Breast epithelium (tissue), 3 donors: ENCODE measurements at regions not wholly inside any gene's neighbourhood (a gene's known extent, or its start where the extent isn't known, plus 50 kb on each side); places are given as distances from the start of the nearest gene placed in this dataset.

Experiments
- POLR2A ChIP-seq: fragments of 450-650 bp; IDR thresholded peaks from one replicate; pipeline ENCODE4 v1.6.1; 2016; ENCODE audit warnings: antibody characterized with exemption, mild to moderate bottlenecking, moderate library complexity
- TF ChIP-seq, protein P1 (sequence below), 3 donors: fragments of 450-650 bp; IDR thresholded peaks; one replicate each; pipeline ENCODE4 v1.5.1; 2016 to 2017; ENCODE audit warnings: antibody characterized with exemption in 3 of 3, mild to moderate bottlenecking in 3 of 3, moderate library complexity in 3 of 3

DNA sequence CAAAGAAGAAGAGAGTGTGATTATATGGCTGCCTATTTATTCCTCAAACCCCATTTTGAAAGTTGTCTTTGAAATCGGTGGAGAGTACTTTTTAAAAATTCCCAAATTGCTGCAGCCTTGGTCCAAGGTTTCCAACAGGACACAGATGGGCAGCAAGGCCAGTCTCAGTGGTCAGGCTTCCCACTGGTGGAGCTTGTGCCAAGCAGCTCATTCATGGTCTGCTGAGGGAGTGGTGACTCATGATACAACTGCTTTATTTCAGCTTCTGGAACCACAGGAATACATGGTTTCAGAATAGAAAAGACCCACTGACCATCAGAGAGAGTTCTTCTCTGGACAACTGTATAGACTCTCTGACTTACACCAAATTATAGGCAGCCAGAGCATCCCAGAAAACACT, 673.1 kb upstream of the KLF4 start:
- TF ChIP-seq POLR2A = no peak
- TF ChIP-seq, protein P1, sequence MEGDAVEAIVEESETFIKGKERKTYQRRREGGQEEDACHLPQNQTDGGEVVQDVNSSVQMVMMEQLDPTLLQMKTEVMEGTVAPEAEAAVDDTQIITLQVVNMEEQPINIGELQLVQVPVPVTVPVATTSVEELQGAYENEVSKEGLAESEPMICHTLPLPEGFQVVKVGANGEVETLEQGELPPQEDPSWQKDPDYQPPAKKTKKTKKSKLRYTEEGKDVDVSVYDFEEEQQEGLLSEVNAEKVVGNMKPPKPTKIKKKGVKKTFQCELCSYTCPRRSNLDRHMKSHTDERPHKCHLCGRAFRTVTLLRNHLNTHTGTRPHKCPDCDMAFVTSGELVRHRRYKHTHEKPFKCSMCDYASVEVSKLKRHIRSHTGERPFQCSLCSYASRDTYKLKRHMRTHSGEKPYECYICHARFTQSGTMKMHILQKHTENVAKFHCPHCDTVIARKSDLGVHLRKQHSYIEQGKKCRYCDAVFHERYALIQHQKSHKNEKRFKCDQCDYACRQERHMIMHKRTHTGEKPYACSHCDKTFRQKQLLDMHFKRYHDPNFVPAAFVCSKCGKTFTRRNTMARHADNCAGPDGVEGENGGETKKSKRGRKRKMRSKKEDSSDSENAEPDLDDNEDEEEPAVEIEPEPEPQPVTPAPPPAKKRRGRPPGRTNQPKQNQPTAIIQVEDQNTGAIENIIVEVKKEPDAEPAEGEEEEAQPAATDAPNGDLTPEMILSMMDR (IDR thresholded peaks at IDR 0.05) = no peak
